SK-N-SH (cell line): ENCODE measurements at regions not wholly inside any gene's neighbourhood (a gene's known extent, or its start where the extent isn't known, plus 50 kb on each side); places are given as distances from the start of the nearest gene placed in this dataset.

Source experiments
- CTCF ChIA-PET: fragments of 300-600, 350-600 bp; formaldehyde crosslinking; extraction: SDS; loops from one replicate; lab custom pipeline; 2021; lab: Yijun Ruan, JAX
- POLR2A ChIA-PET: fragments of 350-600 bp; sonication (Branson Sonifier 250); formaldehyde crosslinking; extraction: SDS; loops from one replicate; lab custom pipeline; 2020; ENCODE audit warnings: antibody characterized with exemption, inconsistent platforms; lab: Yijun Ruan, JAX
- DNase-seq: peaks from one replicate; pipeline ENCODE4 v3.0.0; 2012
- H2AFZ ChIP-seq: fragments of 200-600 bp; sonication (generic); 2 replicates; pipeline ENCODE4 v1.8.1; 2016; ENCODE audit warnings: antibody characterized with exemption, mild to moderate bottlenecking, low read depth
- H3F3A ChIP-seq: fragments of 200-600 bp; sonication (generic); replicated peaks from 2 replicates; pipeline ENCODE3; 2016; ENCODE audit warnings: antibody characterized with exemption, mild to moderate bottlenecking; ENCODE audit not compliant: insufficient read depth
- H3K27ac ChIP-seq, 2 experiments: fragments of 200-500 bp in 1 of 2; fragments of 200-600 bp in 1 of 2; sonication (Bioruptor generic) in 1 of 2; sonication (generic), shearing (Covaris generic) in 1 of 2; 2 replicates each; pipeline versions ENCODE4 v1.5.1 to v1.6.1; 2014 to 2016; ENCODE audit warnings: low read depth in 2 of 2, inconsistent platforms in 1 of 2, low read length in 1 of 2, mild to moderate bottlenecking in 1 of 2, mixed read lengths in 1 of 2
- H3K27me3 ChIP-seq: fragments of 200-600 bp; sonication (generic), shearing (Covaris generic); 2 replicates; pipeline ENCODE4 v1.6.1; 2016; ENCODE audit warnings: mixed run types; ENCODE audit not compliant: insufficient read depth
- H3K36me3 ChIP-seq, 2 experiments: fragments of 200-500 bp in 1 of 2; fragments of 200-600 bp in 1 of 2; sonication (Bioruptor generic) in 1 of 2; sonication (generic) in 1 of 2; replicated peaks in 1 of 2; 2 replicates each; pipeline versions ENCODE3 to v1.5.1; 2014 to 2016; ENCODE audit warnings: low read length in 1 of 2, mild to moderate bottlenecking in 1 of 2; ENCODE audit not compliant: insufficient read depth in 2 of 2, control insufficient read depth in 1 of 2
- H3K4me1 ChIP-seq, 2 experiments: fragments of 200-500 bp in 1 of 2; fragments of 200-600 bp in 1 of 2; sonication (Bioruptor generic) in 1 of 2; sonication (generic), shearing (Covaris generic) in 1 of 2; 2 replicates each; pipeline versions ENCODE4 v1.5.1 to v1.6.1; 2014 to 2016; ENCODE audit warnings: low read depth in 1 of 2, low read length in 1 of 2, mixed run types in 1 of 2; ENCODE audit not compliant: insufficient read depth in 2 of 2, control insufficient read depth in 1 of 2
- H3K4me2 ChIP-seq: fragments of 200-600 bp; sonication (generic), shearing (Covaris generic); 2 replicates; pipeline ENCODE4 v1.6.1; 2017; ENCODE audit warnings: mixed run types
- H3K4me3 ChIP-seq, 2 experiments: fragments of 200-500 bp in 1 of 2; fragments of 200-600 bp in 1 of 2; sonication (Bioruptor generic) in 1 of 2; sonication (generic), shearing (Covaris generic) in 1 of 2; 2 replicates each; pipeline versions ENCODE4 v1.5.1 to v1.8.1; 2014 to 2016; ENCODE audit warnings: low read depth in 2 of 2, inconsistent platforms in 1 of 2, low read length in 1 of 2, mild to moderate bottlenecking in 1 of 2, mixed read lengths in 1 of 2, moderate library complexity in 1 of 2
- H3K79me2 ChIP-seq: fragments of 200-600 bp; sonication (generic); 2 replicates; pipeline ENCODE4 v1.8.1; 2017; ENCODE audit warnings: mild to moderate bottlenecking; ENCODE audit not compliant: insufficient read depth
- H3K9ac ChIP-seq: fragments of 200-600 bp; sonication (generic); 2 replicates; pipeline ENCODE4 v1.6.1; 2017; ENCODE audit warnings: mixed run types
- H3K9me2 ChIP-seq: fragments of 200-600 bp; sonication (generic); 2 replicates; pipeline ENCODE4 v1.6.1; 2017; ENCODE audit warnings: mixed run types
- H3K9me3 ChIP-seq: fragments of 200-600 bp; sonication (generic); 2 replicates; pipeline ENCODE4 v1.6.1; 2017; ENCODE audit warnings: mixed run types, mild to moderate bottlenecking, moderate library complexity
- H4K20me1 ChIP-seq: fragments of 200-600 bp; sonication (generic); 2 replicates; pipeline ENCODE4 v1.6.1; 2017; ENCODE audit warnings: mild to moderate bottlenecking, mixed run types; ENCODE audit not compliant: insufficient read depth
- CHD2 ChIP-seq: fragments of 150-350 bp; IDR thresholded peaks from 2 replicates; pipeline ENCODE4 v1.6.1; 2018; ENCODE audit warnings: low read length; ENCODE audit not compliant: partially characterized antibody
- CTCF ChIP-seq: fragments of 200-600 bp; sonication (generic); IDR thresholded peaks from 2 replicates; pipeline ENCODE4 v1.6.1; 2017; ENCODE audit warnings: antibody characterized with exemption, mild to moderate bottlenecking, moderate library complexity
- EP300 ChIP-seq, 2 experiments: IDR thresholded peaks; 2 replicates each; pipeline versions ENCODE4 v1.4.0 to v1.6.1; 2012; ENCODE audit warnings: borderline replicate concordance in 1 of 2, low read depth in 1 of 2, low read length in 1 of 2
- FOSL2 ChIP-seq: IDR thresholded peaks from 2 replicates; pipeline ENCODE4 v1.4.0; 2012; ENCODE audit warnings: low read depth, mild to moderate bottlenecking, moderate library complexity, borderline replicate concordance
- GATA2 ChIP-seq: sonication (generic); formaldehyde crosslinking; IDR thresholded peaks from 2 replicates; pipeline ENCODE4 v1.5.0; 2020; ENCODE audit warnings: mild to moderate bottlenecking, missing genetic modification reagents
- JUND ChIP-seq: IDR thresholded peaks from 2 replicates; pipeline ENCODE4 v1.4.0; 2012
- MAX ChIP-seq: IDR thresholded peaks from 2 replicates; pipeline ENCODE4 v1.4.0; 2012; ENCODE audit warnings: low read depth
- NFIC ChIP-seq: IDR thresholded peaks from 2 replicates; pipeline ENCODE4 v1.4.0; 2012; ENCODE audit warnings: borderline replicate concordance
- REST ChIP-seq: IDR thresholded peaks from 2 replicates; pipeline ENCODE4 v1.6.1; 2012; ENCODE audit warnings: mild to moderate bottlenecking, low read depth, low read length, moderate library complexity
- RFX5 ChIP-seq: IDR thresholded peaks from 2 replicates; pipeline ENCODE4 v1.6.1; 2012; ENCODE audit warnings: mild to moderate bottlenecking, improper control_type of control experiment, low read length
- RXRA ChIP-seq: IDR thresholded peaks from 2 replicates; pipeline ENCODE4 v1.4.0; 2012; ENCODE audit warnings: low read depth, mild to moderate bottlenecking, borderline replicate concordance
- SMC3 ChIP-seq: IDR thresholded peaks from 2 replicates; pipeline ENCODE4 v1.6.1; 2012; ENCODE audit warnings: low read depth, low read length, improper control_type of control experiment
- TEAD4 ChIP-seq: IDR thresholded peaks from 2 replicates; pipeline ENCODE4 v1.4.0; 2012; ENCODE audit warnings: mild to moderate bottlenecking, borderline replicate concordance; ENCODE audit not compliant: insufficient read depth
- ZBTB33 ChIP-seq: IDR thresholded peaks from 2 replicates; pipeline ENCODE4 v1.4.0; 2012; ENCODE audit warnings: low read depth, borderline replicate concordance
- WGBS: methylation state at CpG from one replicate; pipeline ENCODE4 v1.1.6; 2017; ENCODE audit warnings: low lambda C conversion rate; 5-methylcytosine and 5-hydroxymethylcytosine counted together

- TF ChIP-seq EP300 (IDR thresholded peaks at IDR 0.05; ENCODE audit: borderline replicate concordance in 1 of 2, low read depth in 1 of 2, low read length in 1 of 2) (no peak), RFX5 (no peak), REST (no peak), NFIC (no peak), RXRA (no peak), SMC3 (no peak), FOSL2 (no peak)
Observed at GRCh38 chr4:33134366-33134765, 2414.2 kb downstream of the PCDH7 start (continued).

GRCh38 chr4:33149658-33150524 lies 2429.7 kb downstream of the PCDH7 start:
- Histone ChIP-seq H3K9ac (no peak overlapping the region), H3K27ac (no peak overlapping the region), H3F3A (no peaks in the 10 kb centered on the region), H3K4me3 (no peak overlapping the region), H3K9me3 (no peaks in the 10 kb centered on the region), H3K4me1 (no peaks in the 10 kb centered on the region), H4K20me1 (no peaks in the 10 kb centered on the region), H3K36me3 (no peaks in the 10 kb centered on the region), H3K9me2 (no peaks in the 10 kb centered on the region), H2AFZ (no peak overlapping the region), H3K4me2 (no peak overlapping the region), H3K79me2 (no peaks in the 10 kb centered on the region), H3K27me3 (no peaks in the 10 kb centered on the region)
- no peak for TF ChIP-seq TEAD4
- no peak for TF ChIP-seq ZBTB33
- TF ChIP-seq MAX, result no peak
- no peak for TF ChIP-seq GATA2 (CRISPR knock-in tag)
- TF ChIP-seq CHD2, result no peak
- no peak for TF ChIP-seq CTCF
- TF ChIP-seq JUND, result no peak
- WGBS, result 53% methylated on average over 5 of the region's 5 CpGs
- ChIA-PET CTCF (no interaction called here), POLR2A (no interaction called here)
- DNase-seq, result no peak
